HCT116 (cell line): ENCODE measurements at regions not wholly inside any gene's neighbourhood (a gene's known extent, or its start where the extent isn't known, plus 50 kb on each side); places are given as distances from the start of the nearest gene placed in this dataset.
"Not testable (repeated sequence)": the region's sequence is repeated elsewhere in the genome, so short reads cannot be mapped to it uniquely, and the experiment has no call there.

ENCODE experiments used
- ATAC-seq: fragments of 200-7000 bp; cut with Tn5 transposase; 2 replicates; pipeline ENCODE4 v1.9.1; 2020; ENCODE audit warnings: mild to moderate bottlenecking, moderate library complexity
- BruUV-seq: library from RNA; stranded (reverse); fragments of 400-500 nt; replicated peaks from 2 replicates; lab custom pipeline; 2021; lab: Mats Ljungman, UMichigan
- CTCF ChIA-PET: fragments of 300-600 bp; sonication (Branson Sonifier 250); formaldehyde crosslinking; loops from one replicate; lab custom pipeline; 2021; ENCODE audit warnings: antibody characterized with exemption; lab: Charles Lee
- POLR2A ChIA-PET: fragments of 300-600, 350-600 bp; sonication (Branson Sonifier 250); formaldehyde crosslinking; loops from one replicate; lab custom pipeline; 2021; ENCODE audit warnings: antibody characterized with exemption; lab: Charles Lee
- RAD21 ChIA-PET, 2 experiments: fragments of 300-600 bp; sonication (Branson Sonifier 250); formaldehyde crosslinking; loops; one replicate each; lab custom pipeline; 2023; ENCODE audit warnings: low total read pairs in 2 of 2; ENCODE audit not compliant: uncharacterized antibody in 2 of 2, unreplicated experiment in 2 of 2, low non-redundant PET in 1 of 2; lab: Charles Lee
- DNase-seq: peaks from one replicate; pipeline ENCODE4 v3.0.0-alpha.2; 2010; ENCODE audit warnings: low read depth, low spot score
- H2AFZ ChIP-seq: fragments of 200-600 bp; shearing (Covaris generic), sonication (generic); 2 replicates; pipeline ENCODE4 v1.6.1; 2017; ENCODE audit warnings: low read depth, mixed run types, mixed read lengths, antibody characterized with exemption, low read length; ENCODE audit not compliant: poor library complexity, severe bottlenecking
- H3K27ac ChIP-seq: 2 replicates; pipeline ENCODE4 v1.5.1; 2012; ENCODE audit warnings: low read depth, low read length
- H3K27me3 ChIP-seq: fragments of 200-600 bp; sonication (generic); 2 replicates; pipeline ENCODE4 v1.6.1; 2016; ENCODE audit warnings: mixed run types, low read length, mixed read lengths; ENCODE audit not compliant: insufficient read depth
- H3K36me3 ChIP-seq, 2 experiments: fragments of 200-500 bp in 1 of 2; fragments of 200-600 bp in 1 of 2; sonication (Bioruptor generic) in 1 of 2; sonication (generic) in 1 of 2; 2 replicates each; pipeline versions ENCODE4 v1.5.1 to v1.6.1; 2014 to 2016; ENCODE audit warnings: low read length in 2 of 2, inconsistent platforms in 1 of 2, mixed read lengths in 1 of 2, mixed run types in 1 of 2; ENCODE audit not compliant: insufficient read depth in 2 of 2, control insufficient read depth in 1 of 2
- H3K4me1 ChIP-seq, 2 experiments: fragments of 200-600 bp in 1 of 2; sonication (generic) in 1 of 2; 2 replicates each; pipeline versions ENCODE4 v1.5.1 to v1.6.1; 2012 to 2017; ENCODE audit warnings: low read length in 2 of 2, inconsistent platforms in 1 of 2, mild to moderate bottlenecking in 1 of 2, mixed read lengths in 1 of 2, mixed run types in 1 of 2, moderate library complexity in 1 of 2; ENCODE audit not compliant: insufficient read depth in 2 of 2, control insufficient read depth in 1 of 2
- H3K4me2 ChIP-seq: fragments of 200-600 bp; sonication (generic); 2 replicates; pipeline ENCODE4 v1.6.1; 2017; ENCODE audit warnings: mixed run types, low read length, mixed read lengths
- H3K4me3 ChIP-seq, 2 experiments: fragments of 200-600 bp in 1 of 2; sonication (generic) in 1 of 2; replicated peaks in 1 of 2; 2 replicates each; pipeline ENCODE4 v1.5.1; 2011 to 2016; ENCODE audit warnings: low read length in 2 of 2, control low read depth in 1 of 2, low read depth in 1 of 2, mild to moderate bottlenecking in 1 of 2, mixed read lengths in 1 of 2, mixed run types in 1 of 2
- H3K79me2 ChIP-seq: fragments of 200-600 bp; sonication (generic); 2 replicates; pipeline ENCODE4 v1.6.1; 2017; ENCODE audit warnings: mild to moderate bottlenecking, mixed run types, low read length, moderate library complexity, mixed read lengths; ENCODE audit not compliant: insufficient read depth
- H3K9ac ChIP-seq: fragments of 200-600 bp; sonication (generic); 2 replicates; pipeline ENCODE4 v1.6.1; 2016; ENCODE audit warnings: low read length, mixed read lengths
- H3K9me2 ChIP-seq: fragments of 200-600 bp; sonication (generic), shearing (Covaris generic); 2 replicates; pipeline ENCODE4 v1.6.1; 2017; ENCODE audit warnings: mixed run types, mild to moderate bottlenecking, moderate library complexity; ENCODE audit not compliant: insufficient read depth
- H3K9me3 ChIP-seq, 2 experiments: fragments of 200-500 bp in 1 of 2; fragments of 200-600 bp in 1 of 2; sonication (Bioruptor generic) in 1 of 2; sonication (generic) in 1 of 2; 2 replicates each; pipeline ENCODE4 v1.6.1; 2014 to 2017; ENCODE audit warnings: low read length in 2 of 2, mixed read lengths in 2 of 2, inconsistent platforms in 1 of 2, low read depth in 1 of 2, mild to moderate bottlenecking in 1 of 2, mixed run types in 1 of 2, moderate library complexity in 1 of 2; ENCODE audit not compliant: control insufficient read depth in 1 of 2, insufficient read depth in 1 of 2
- H4K20me1 ChIP-seq: fragments of 200-600 bp; sonication (generic), shearing (Covaris generic); 2 replicates; pipeline ENCODE4 v1.6.1; 2017; ENCODE audit warnings: mixed run types, mild to moderate bottlenecking, moderate library complexity; ENCODE audit not compliant: insufficient read depth
- ATF3 ChIP-seq: IDR thresholded peaks from 2 replicates; pipeline ENCODE4 v1.6.1; 2012
- CBX3 ChIP-seq: IDR thresholded peaks from 2 replicates; pipeline ENCODE4 v1.6.1; 2012; ENCODE audit warnings: low read depth
- CTCF ChIP-seq, 3 experiments: fragments of 200-600 bp in 1 of 3; sonication (generic) in 1 of 3; IDR thresholded peaks in 2 of 3; conservative IDR thresholded peaks in 1 of 3; 2 replicates each; pipeline ENCODE4 v1.5.1; 2012 to 2017; ENCODE audit warnings: low read depth in 2 of 3, low read length in 2 of 3, antibody characterized with exemption in 1 of 3, borderline replicate concordance in 1 of 3, control low read depth in 1 of 3, mild to moderate bottlenecking in 1 of 3, mixed read lengths in 1 of 3, mixed run types in 1 of 3, moderate library complexity in 1 of 3; ENCODE audit not compliant: insufficient read depth in 1 of 3
- EGR1 ChIP-seq: IDR thresholded peaks from 2 replicates; pipeline ENCODE4 v1.6.1; 2012; ENCODE audit warnings: low read depth
- EZH2phosphoT487 ChIP-seq: fragments of 200-600 bp; IDR thresholded peaks from 2 replicates; pipeline ENCODE4 v1.6.1; 2018; ENCODE audit warnings: antibody characterized with exemption, borderline replicate concordance
- FOSL1 ChIP-seq: IDR thresholded peaks from 2 replicates; pipeline ENCODE4 v1.6.1; 2012; ENCODE audit warnings: low read depth
- JUND ChIP-seq: IDR thresholded peaks from 2 replicates; pipeline ENCODE4 v1.6.1; 2012
- MAX ChIP-seq: IDR thresholded peaks from 2 replicates; pipeline ENCODE4 v1.6.1; 2012
- POLR2AphosphoS5 ChIP-seq: IDR thresholded peaks from 2 replicates; pipeline ENCODE4 v1.6.1; 2011; ENCODE audit warnings: mild to moderate bottlenecking, low read depth, low read length, moderate library complexity
- SIN3A ChIP-seq: IDR thresholded peaks from 2 replicates; pipeline ENCODE4 v1.6.1; 2012; ENCODE audit warnings: low read depth
- SP1 ChIP-seq: IDR thresholded peaks from 2 replicates; pipeline ENCODE4 v1.6.1; 2012; ENCODE audit warnings: low read depth
- SRF ChIP-seq: IDR thresholded peaks from 2 replicates; pipeline ENCODE4 v1.6.1; 2012; ENCODE audit warnings: low read depth
- TCF7L2 ChIP-seq: IDR thresholded peaks from 2 replicates; pipeline ENCODE4 v1.7.0; 2011; ENCODE audit warnings: borderline replicate concordance, inconsistent platforms; ENCODE audit not compliant: insufficient read depth, insufficient read length; ENCODE audit errors: extremely low read depth
- YY1 ChIP-seq: IDR thresholded peaks from 2 replicates; pipeline ENCODE4 v1.6.1; 2011; ENCODE audit warnings: low read length, low read depth, moderate library complexity, mild to moderate bottlenecking; ENCODE audit not compliant: insufficient replicate concordance; ENCODE audit errors: extremely low read depth
- ZBTB33 ChIP-seq: IDR thresholded peaks from 2 replicates; pipeline ENCODE4 v1.6.1; 2011; ENCODE audit warnings: mild to moderate bottlenecking, low read length, moderate library complexity; ENCODE audit not compliant: insufficient replicate concordance; ENCODE audit errors: extremely low read depth
- intact Hi-C: fragments of 100-400 bp; cut with micrococcal nuclease; formaldehyde crosslinking; loops from 2 replicates; pipeline ENCODE4 v1.10.0; 2022

GRCh38 chr4:108409691-108410090, 210.7 kb upstream of the RPL34 start:
- POLR2A ChIA-PET, intact Hi-C loops: not testable (repeated sequence)

GRCh38 chr4:108405586-108405985, 214.8 kb upstream of the RPL34 start:
- DNase-seq, result no peak
- Histone ChIP-seq H3K36me3 (no peaks in the 10 kb centered on the region), H3K9ac (no peak overlapping the region), H3K4me2 (no peak overlapping the region), H3K4me1 (no peaks in the 10 kb centered on the region), H3K27me3 (no peaks in the 10 kb centered on the region), H3K4me3 (no peak overlapping the region), H4K20me1 (no peaks in the 10 kb centered on the region), H3K9me2 (no peaks in the 10 kb centered on the region), H3K9me3 (no peaks in the 10 kb centered on the region), H3K79me2 (no peaks in the 10 kb centered on the region), H3K27ac (no peak overlapping the region), H2AFZ (no peak overlapping the region)
- ATAC-seq, result no peak
- RAD21 ChIA-PET, result no interaction called here
- intact Hi-C loops, result no loop called here
- BruUV-seq, result no TSS peak
- TF ChIP-seq SRF (no peak), ZBTB33 (no peak), ATF3 (no peak), CTCF (IDR thresholded peaks at IDR 0.05 in 2 of 3, conservative IDR thresholded peaks at IDR 0.05 in 1 of 3; ENCODE audit: borderline replicate concordance in 1 of 3, insufficient read depth in 1 of 3, low read depth in 2 of 3, low read length in 2 of 3) (no peak), YY1 (no peak), EZH2phosphoT487 (no peak), SIN3A (no peak), TCF7L2 (no peak), SP1 (no peak), CBX3 (no peak), POLR2AphosphoS5 (no peak), JUND (no peak), MAX (no peak), EGR1 (no peak), FOSL1 (no peak)
- CTCF ChIA-PET, result no interaction called here
- POLR2A ChIA-PET, result no interaction called here

More at GRCh38 chr4:108409691-108410090, 210.7 kb upstream of the RPL34 start:
- H3K36me3 ChIP-seq, H3K79me2 ChIP-seq, H3K27me3 ChIP-seq, BruUV-seq, H3K9me3 ChIP-seq, H3K27ac ChIP-seq, H3K4me1 ChIP-seq, ATAC-seq, H4K20me1 ChIP-seq, CTCF ChIA-PET, H3K9ac ChIP-seq, H3K4me2 ChIP-seq, RAD21 ChIA-PET, H3K9me2 ChIP-seq, H3K4me3 ChIP-seq, H2AFZ ChIP-seq, DNase-seq: not testable (repeated sequence)
